H1 (cell line): ENCODE measurements at regions not wholly inside any gene's neighbourhood (a gene's known extent, or its start where the extent isn't known, plus 50 kb on each side); places are given as distances from the start of the nearest gene placed in this dataset.

Source experiments
- CTCF ChIA-PET: fragments of 300-600 bp; sonication (Branson Sonifier 250); formaldehyde crosslinking; loops from one replicate; lab custom pipeline; 2021; ENCODE audit not compliant: partially characterized antibody; lab: Charles Lee
- POLR2A ChIA-PET: fragments of 300-600 bp; sonication (Branson Sonifier 250); formaldehyde crosslinking; loops from one replicate; lab custom pipeline; 2021; ENCODE audit warnings: inconsistent platforms; ENCODE audit not compliant: partially characterized antibody; lab: Charles Lee
- DNase-seq, 2 experiments: peaks; one replicate each; pipeline versions ENCODE4 v3.0.0 to v3.0.0-alpha.2; 2010 to 2022; ENCODE audit warnings: low spot score in 2 of 2, low read depth in 1 of 2, mixed read lengths in 1 of 2
- FAIRE-seq: peaks from 2 replicates; lab custom pipeline; 2011; peaks lifted over from hg19 to GRCh38; lab: Jason Lieb, UNC
- H2AFZ ChIP-seq: 2 replicates; pipeline ENCODE4 v1.8.1; 2012; ENCODE audit warnings: low read length, inconsistent platforms
- H2AK5ac ChIP-seq: 2 replicates; pipeline ENCODE4 v1.6.1; 2013; ENCODE audit warnings: low read depth, low read length
- H2BK120ac ChIP-seq: replicated peaks from 2 replicates; pipeline ENCODE3; 2013; ENCODE audit warnings: low read depth, low read length, inconsistent platforms
- H2BK12ac ChIP-seq: 2 replicates; pipeline ENCODE4 v1.6.1; 2013; ENCODE audit warnings: low read depth, low read length
- H2BK15ac ChIP-seq: 2 replicates; pipeline ENCODE4 v1.6.1; 2013; ENCODE audit warnings: low read length
- H2BK20ac ChIP-seq: 2 replicates; pipeline ENCODE4 v1.6.1; 2013; ENCODE audit warnings: low read length
- H2BK5ac ChIP-seq: 2 replicates; pipeline ENCODE4 v1.6.1; 2013; ENCODE audit warnings: low read depth, low read length
- H3K14ac ChIP-seq: 2 replicates; pipeline ENCODE4 v1.6.1; 2013; ENCODE audit warnings: inconsistent platforms; ENCODE audit not compliant: insufficient read length
- H3K18ac ChIP-seq: 2 replicates; pipeline ENCODE4 v1.6.1; 2013; ENCODE audit warnings: low read length; ENCODE audit errors: extremely low read depth
- H3K23ac ChIP-seq: 2 replicates; pipeline ENCODE4 v1.6.1; 2013; ENCODE audit warnings: inconsistent platforms; ENCODE audit not compliant: insufficient read length
- H3K23me2 ChIP-seq: 2 replicates; pipeline ENCODE4 v1.6.1; 2013; ENCODE audit warnings: low read depth, low read length
- H3K27ac ChIP-seq: 2 replicates; pipeline ENCODE4 v1.6.1; 2011; ENCODE audit warnings: low read depth, low read length, inconsistent platforms
- H3K27me3 ChIP-seq, 4 experiments: replicated peaks in 1 of 4; 1 replicate in 1 of 4; 2 replicates in 3 of 4; pipeline versions ENCODE4 v1.6.1 to v1.8.1; 2011 to 2013; ENCODE audit warnings: low read length in 3 of 4, mild to moderate bottlenecking in 3 of 4, inconsistent platforms in 2 of 4, mixed read lengths in 2 of 4, moderate library complexity in 1 of 4; ENCODE audit not compliant: control insufficient read depth in 3 of 4, insufficient read depth in 3 of 4; ENCODE audit errors: extremely low read depth in 1 of 4
- H3K36me3 ChIP-seq, 4 experiments: 2 replicates each; pipeline versions ENCODE4 v1.6.1 to v1.8.1; 2011 to 2013; ENCODE audit warnings: mild to moderate bottlenecking in 4 of 4, low read length in 3 of 4, moderate library complexity in 2 of 4, control low read depth in 1 of 4, inconsistent platforms in 1 of 4; ENCODE audit not compliant: insufficient read depth in 4 of 4, control insufficient read depth in 2 of 4
- H3K4ac ChIP-seq: replicated peaks from 2 replicates; pipeline ENCODE3; 2013; ENCODE audit warnings: low read length, low read depth, mixed read lengths, inconsistent platforms; ENCODE audit not compliant: insufficient read length
- H3K4me1 ChIP-seq, 4 experiments: replicated peaks in 1 of 4; 1 replicate in 1 of 4; 2 replicates in 3 of 4; pipeline versions ENCODE4 v1.6.1 to v1.8.1; 2011 to 2013; ENCODE audit warnings: low read length in 3 of 4, inconsistent platforms in 2 of 4, mixed read lengths in 1 of 4; ENCODE audit not compliant: insufficient read depth in 4 of 4, control insufficient read depth in 3 of 4
- H3K4me2 ChIP-seq, 2 experiments: 2 replicates each; pipeline versions ENCODE4 v1.6.1 to v1.8.1; 2011 to 2013; ENCODE audit warnings: low read depth in 2 of 2, low read length in 2 of 2, control low read depth in 1 of 2, inconsistent platforms in 1 of 2, mild to moderate bottlenecking in 1 of 2; ENCODE audit not compliant: insufficient read depth in 1 of 2
- H3K4me3 ChIP-seq, 4 experiments: fragments of 200-600, 300-600 bp in 1 of 4; sonication (generic), shearing (Covaris generic), sonication (Bioruptor Twin) in 1 of 4; 2 replicates each; pipeline versions ENCODE4 v1.5.1 to v1.8.1; 2011 to 2016; ENCODE audit warnings: low read length in 4 of 4, low read depth in 3 of 4, control low read depth in 2 of 4, inconsistent platforms in 2 of 4, mild to moderate bottlenecking in 2 of 4, mixed read lengths in 1 of 4, moderate library complexity in 1 of 4; ENCODE audit not compliant: insufficient read depth in 2 of 4; ENCODE audit errors: extremely low read depth in 1 of 4
- H3K56ac ChIP-seq: replicated peaks from 2 replicates; pipeline ENCODE3; 2013; ENCODE audit warnings: low read depth, mild to moderate bottlenecking, mixed read lengths, low read length, inconsistent platforms; ENCODE audit not compliant: insufficient read length
- H3K79me1 ChIP-seq: 2 replicates; pipeline ENCODE4 v1.6.1; 2013; ENCODE audit warnings: low read depth, low read length, control low read depth
- H3K79me2 ChIP-seq, 2 experiments: 2 replicates each; pipeline versions ENCODE4 v1.6.1 to v1.8.1; 2012 to 2013; ENCODE audit warnings: low read length in 2 of 2, mild to moderate bottlenecking in 2 of 2, inconsistent platforms in 1 of 2; ENCODE audit not compliant: insufficient read depth in 2 of 2, control insufficient read depth in 1 of 2
- H3K9ac ChIP-seq, 4 experiments: replicated peaks in 1 of 4; 1 replicate in 1 of 4; 2 replicates in 3 of 4; pipeline versions ENCODE4 v1.6.1 to v1.8.1; 2011 to 2013; ENCODE audit warnings: low read depth in 3 of 4, low read length in 3 of 4, control low read depth in 2 of 4, mild to moderate bottlenecking in 2 of 4, moderate library complexity in 2 of 4, inconsistent platforms in 1 of 4; ENCODE audit errors: extremely low read depth in 1 of 4
- H3K9me3 ChIP-seq, 2 experiments: 2 replicates each; pipeline versions ENCODE4 v1.6.1 to v1.8.1; 2012 to 2013; ENCODE audit warnings: mild to moderate bottlenecking in 2 of 2, moderate library complexity in 2 of 2, control low read depth in 1 of 2, inconsistent platforms in 1 of 2, low read depth in 1 of 2, low read length in 1 of 2, mixed read lengths in 1 of 2; ENCODE audit not compliant: insufficient read depth in 2 of 2
- H4K20me1 ChIP-seq, 2 experiments: replicated peaks in 1 of 2; 2 replicates each; pipeline versions ENCODE3 to v1.8.1; 2011 to 2013; ENCODE audit warnings: inconsistent platforms in 2 of 2, low read length in 2 of 2, mild to moderate bottlenecking in 1 of 2; ENCODE audit not compliant: insufficient read depth in 2 of 2, control insufficient read depth in 1 of 2
- H4K5ac ChIP-seq: 2 replicates; pipeline ENCODE4 v1.6.1; 2013; ENCODE audit warnings: low read length, low read depth, mixed read lengths, inconsistent platforms; ENCODE audit not compliant: insufficient read length
- H4K8ac ChIP-seq: 2 replicates; pipeline ENCODE4 v1.8.0; 2013; ENCODE audit warnings: mild to moderate bottlenecking, moderate library complexity, low read length, inconsistent platforms; ENCODE audit not compliant: insufficient read depth; ENCODE audit errors: extremely low read depth
- H4K91ac ChIP-seq: replicated peaks from 2 replicates; pipeline ENCODE3; 2013; ENCODE audit warnings: low read length, mixed read lengths, inconsistent platforms; ENCODE audit not compliant: insufficient read length
- BACH1 ChIP-seq: IDR thresholded peaks from 2 replicates; pipeline ENCODE4 v1.6.1; 2012; ENCODE audit warnings: low read length, improper control_type of control experiment
- CHD2 ChIP-seq: IDR thresholded peaks from 2 replicates; pipeline ENCODE4 v1.6.1; 2012; ENCODE audit warnings: low read length, improper control_type of control experiment
- CTCF ChIP-seq, 3 experiments: IDR thresholded peaks; 1 replicate in 2 of 3; 2 replicates in 1 of 3; pipeline versions ENCODE4 v1.5.1 to v1.6.1; 2011; ENCODE audit warnings: low read length in 3 of 3, mild to moderate bottlenecking in 3 of 3, inconsistent platforms in 2 of 3, low read depth in 1 of 3, moderate library complexity in 1 of 3; ENCODE audit not compliant: insufficient read depth in 1 of 3; ENCODE audit errors: control extremely low read depth in 1 of 3
- EP300 ChIP-seq, 2 experiments: IDR thresholded peaks; 1 replicate in 1 of 2; 2 replicates in 1 of 2; pipeline ENCODE4 v1.6.1; 2011 to 2012; ENCODE audit warnings: low read depth in 2 of 2, low read length in 2 of 2, mild to moderate bottlenecking in 2 of 2, borderline replicate concordance in 1 of 2, inconsistent platforms in 1 of 2, moderate library complexity in 1 of 2
- GABPA ChIP-seq: IDR thresholded peaks from 2 replicates; pipeline ENCODE4 v1.6.1; 2011; ENCODE audit warnings: mild to moderate bottlenecking, low read length, moderate library complexity, borderline replicate concordance; ENCODE audit not compliant: insufficient read depth
- GTF2F1 ChIP-seq: IDR thresholded peaks from 2 replicates; pipeline ENCODE4 v1.6.1; 2012; ENCODE audit warnings: low read depth, low read length, improper control_type of control experiment, borderline replicate concordance
- HDAC6 ChIP-seq: IDR thresholded peaks from one replicate; pipeline ENCODE4 v1.7.1; 2012; ENCODE audit warnings: low read depth, mild to moderate bottlenecking, inconsistent platforms, low read length, moderate library complexity
- MAFK ChIP-seq: IDR thresholded peaks from 2 replicates; pipeline ENCODE4 v1.6.1; 2012; ENCODE audit warnings: low read depth, mild to moderate bottlenecking, improper control_type of control experiment, low read length
- RBBP5 ChIP-seq: IDR thresholded peaks from 2 replicates; pipeline ENCODE4 v1.7.1; 2012; ENCODE audit warnings: low read depth, mild to moderate bottlenecking, inconsistent platforms, low read length, moderate library complexity, borderline replicate concordance
- RXRA ChIP-seq: IDR thresholded peaks from 2 replicates; pipeline ENCODE4 v1.6.1; 2011; ENCODE audit warnings: low read depth, mild to moderate bottlenecking, low read length, moderate library complexity; ENCODE audit not compliant: insufficient read depth
- SIX5 ChIP-seq: IDR thresholded peaks from 2 replicates; pipeline ENCODE4 v1.6.1; 2011; ENCODE audit warnings: mild to moderate bottlenecking, low read depth, low read length
- TAF1 ChIP-seq: IDR thresholded peaks from 2 replicates; pipeline ENCODE4 v1.6.1; 2011; ENCODE audit warnings: mild to moderate bottlenecking, low read depth, low read length
- TAF7 ChIP-seq: optimal IDR thresholded peaks from 2 replicates; pipeline ENCODE3; 2011; ENCODE audit warnings: low read depth, mild to moderate bottlenecking, inconsistent platforms, low read length, moderate library complexity, borderline replicate concordance
- WGBS, 2 experiments: shearing (Covaris generic) in 1 of 2; methylation state at CpG; one replicate each; pipeline versions ENCODE4 v1.1.6 to v1.1.7; 2013 to 2015; ENCODE audit warnings: low lambda C conversion rate in 2 of 2, mixed read lengths in 2 of 2, inconsistent platforms in 1 of 2, low coverage in 1 of 2, missing lambda C conversion rate in 1 of 2; ENCODE audit not compliant: insufficient replicate concordance in 2 of 2, insufficient coverage in 1 of 2, insufficient read length in 1 of 2; ENCODE audit errors: extremely low coverage in 1 of 2, missing lambda C conversion rate in 1 of 2; 5-methylcytosine and 5-hydroxymethylcytosine counted together

- Histone ChIP-seq H2BK12ac (no peak overlapping the region), H3K9ac (no peak overlapping the region), H3K23ac (no peak overlapping the region), H3K9me3 (no peaks in the 10 kb centered on the region), H2AFZ (no peak overlapping the region), H3K79me2 (no peaks in the 10 kb centered on the region), H3K27ac (no peak overlapping the region), H4K91ac (no peak overlapping the region), H2AK5ac (no peak overlapping the region), H3K36me3 (no peaks in the 10 kb centered on the region), H3K79me1 (no peaks in the 10 kb centered on the region), H3K56ac (no peak overlapping the region), H2BK20ac (no peak overlapping the region), H2BK15ac (no peak overlapping the region), H3K18ac (no peak overlapping the region), H3K4me3 (no peak overlapping the region), H3K14ac (no peak overlapping the region), H4K8ac (no peak overlapping the region), H3K4me1 (no peaks in the 10 kb centered on the region), H3K4ac (no peak overlapping the region), H4K20me1 (no peaks in the 10 kb centered on the region), H2BK5ac (no peak overlapping the region), H3K27me3 (no peaks in the 10 kb centered on the region), H2BK120ac (no peak overlapping the region), H3K4me2 (no peak overlapping the region), H4K5ac (no peak overlapping the region), H3K23me2 (no peaks in the 10 kb centered on the region)
- CTCF ChIA-PET: interaction anchor here (1.0 to 1.1 kb wide), 2 partner anchors 25 to 59 kb away, joined by 3 to 4 read pairs; no protein-coding TSS in a partner anchor
- FAIRE-seq: no peak
- DNase-seq: no peak
- POLR2A ChIA-PET: no interaction called here
- WGBS, 2 experiments: 87% methylated on average over 4 of the region's 4 CpGs; no CpG with 5 or more reads in 1 of the 2 experiments
- TF ChIP-seq SIX5 (no peak), EP300 (IDR thresholded peaks at IDR 0.05; ENCODE audit: borderline replicate concordance in 1 of 2, low read depth in 2 of 2, low read length in 2 of 2) (no peak), GABPA (no peak), RBBP5 (no peak), MAFK (no peak), TAF1 (no peak), GTF2F1 (no peak), TAF7 (no peak), CTCF (IDR thresholded peaks at IDR 0.05; ENCODE audit: control extremely low read depth in 1 of 3, insufficient read depth in 1 of 3, low read depth in 1 of 3, low read length in 3 of 3) (no peak), BACH1 (no peak), RXRA (no peak), CHD2 (no peak), HDAC6 (no peak)
Measured at GRCh38 chr3:1727242-1727641, 371.4 kb upstream of the CNTN4 start.
